SK-N-MC (cell line): ENCODE measurements at regions not wholly inside any gene's neighbourhood (a gene's known extent, or its start where the extent isn't known, plus 50 kb on each side); places are given as distances from the start of the nearest gene placed in this dataset.

ENCODE experiments used
- DNase-seq: peaks from one replicate; pipeline ENCODE4 v3.0.0-alpha.2; 2011; ENCODE audit warnings: low read depth, low spot score
- H3K27ac ChIP-seq: fragments of 200-600 bp; sonication (generic); 2 replicates; pipeline ENCODE4 v1.5.1; 2016; ENCODE audit warnings: mixed run types
- H3K36me3 ChIP-seq: fragments of 200-600 bp; sonication (generic); 2 replicates; pipeline ENCODE4 v1.6.1; 2017; ENCODE audit warnings: antibody characterized with exemption, low read length, mixed read lengths; ENCODE audit not compliant: insufficient read depth
- H3K4me3 ChIP-seq: fragments of 200-600 bp; sonication (generic); 2 replicates; pipeline ENCODE4 v1.5.1; 2016
- H3K9ac ChIP-seq: fragments of 200-600 bp; sonication (generic); 2 replicates; pipeline ENCODE4 v1.8.0; 2017; ENCODE audit warnings: mixed run types, mixed read lengths; ENCODE audit not compliant: insufficient read length
- H3K9me3 ChIP-seq: fragments of 200-600 bp; sonication (generic); 2 replicates; pipeline ENCODE4 v1.6.1; 2017; ENCODE audit warnings: low read depth, mild to moderate bottlenecking, antibody characterized with exemption, low read length, moderate library complexity, mixed read lengths
- EZH2 ChIP-seq: fragments of 200-600 bp; sonication (generic); IDR thresholded peaks from one replicate; pipeline ENCODE4 v1.6.1; 2017; ENCODE audit warnings: antibody characterized with exemption
- FOXP2 ChIP-seq: optimal IDR thresholded peaks from 2 replicates; pipeline ENCODE3; 2011; ENCODE audit warnings: mild to moderate bottlenecking, moderate library complexity; ENCODE audit not compliant: insufficient read depth; ENCODE audit errors: extremely low read length, control extremely low read depth
- POLR2AphosphoS5 ChIP-seq: IDR thresholded peaks from 2 replicates; pipeline ENCODE4 v1.6.1; 2012; ENCODE audit warnings: mild to moderate bottlenecking, low read depth, low read length, borderline replicate concordance

GRCh38 chr13:34413538-34414210 lies 528.4 kb upstream of the NBEA start:
- TF ChIP-seq FOXP2 = no peak
- no peak overlapping the region for H3K27ac ChIP-seq
- no peak overlapping the region for H3K9ac ChIP-seq
- H3K4me3 ChIP-seq = no peak overlapping the region
- no peaks in the 10 kb centered on the region for H3K9me3 ChIP-seq
- H3K36me3 ChIP-seq = no peaks in the 10 kb centered on the region
- DNase-seq = no peak

GRCh38 chr13:34414616-34415015 lies 527.5 kb upstream of the NBEA start:
- Histone ChIP-seq H3K4me3 (no peak overlapping the region), H3K9ac (no peak overlapping the region), H3K9me3 (no peaks in the 10 kb centered on the region), H3K27ac (no peak overlapping the region), H3K36me3 (no peaks in the 10 kb centered on the region)
- TF ChIP-seq POLR2AphosphoS5 = no peak
- no peak for TF ChIP-seq FOXP2
- TF ChIP-seq EZH2 = no peak
- no peak for DNase-seq

- Histone ChIP-seq H3K36me3 (no peaks in the 10 kb centered on the region), H3K9ac (no peak overlapping the region), H3K9me3 (no peaks in the 10 kb centered on the region), H3K27ac (no peak overlapping the region), H3K4me3 (no peak overlapping the region)
- TF ChIP-seq EZH2 = no peak
- no peak for TF ChIP-seq FOXP2
- TF ChIP-seq POLR2AphosphoS5 = no peak
- DNase-seq = no peak
These were observed 525.1 kb upstream of the NBEA start for GRCh38 chr13:34416971-34417380.

- no peak overlapping the region for H3K27ac ChIP-seq
- no peak for DNase-seq
- H3K4me3 ChIP-seq = no peak overlapping the region
- no peaks in the 10 kb centered on the region for H3K36me3 ChIP-seq
- H3K9me3 ChIP-seq = no peaks in the 10 kb centered on the region
- TF ChIP-seq POLR2AphosphoS5 (no peak), FOXP2 (no peak), EZH2 (no peak)
- no peak overlapping the region for H3K9ac ChIP-seq
These were observed 524.2 kb upstream of the NBEA start for GRCh38 chr13:34417896-34418295.

- TF ChIP-seq EZH2 (no peak), FOXP2 (no peak), POLR2AphosphoS5 (no peak)
- DNase-seq = no peak
- Histone ChIP-seq H3K4me3 (no peak overlapping the region), H3K9ac (no peak overlapping the region), H3K9me3 (no peaks in the 10 kb centered on the region), H3K27ac (no peak overlapping the region), H3K36me3 (no peaks in the 10 kb centered on the region)
These were observed 523.0 kb upstream of the NBEA start for GRCh38 chr13:34419025-34419424.

- Histone ChIP-seq H3K9me3 (no peaks in the 10 kb centered on the region), H3K9ac (no peak overlapping the region), H3K4me3 (no peak overlapping the region), H3K27ac (no peak overlapping the region), H3K36me3 (no peaks in the 10 kb centered on the region)
- TF ChIP-seq FOXP2 = no peak
- TF ChIP-seq EZH2 = no peak
- no peak for TF ChIP-seq POLR2AphosphoS5
- no peak for DNase-seq
These were observed 522.3 kb upstream of the NBEA start for GRCh38 chr13:34419755-34420154.

GRCh38 chr13:34420702-34421346 lies 521.2 kb upstream of the NBEA start:
- no peak for DNase-seq

GRCh38 chr13:34421347-34421719 lies 520.7 kb upstream of the NBEA start:
- Histone ChIP-seq H3K9ac (no peak overlapping the region), H3K9me3 (no peaks in the 10 kb centered on the region), H3K27ac (no peak overlapping the region), H3K4me3 (no peak overlapping the region), H3K36me3 (no peaks in the 10 kb centered on the region)
- DNase-seq = no peak
- no peak for TF ChIP-seq POLR2AphosphoS5
- TF ChIP-seq EZH2 = no peak
- no peak for TF ChIP-seq FOXP2

More at GRCh38 chr13:34420702-34421346, 521.2 kb upstream of the NBEA start:
- no peaks in the 10 kb centered on the region for H3K36me3 ChIP-seq
- H3K9ac ChIP-seq = no peak overlapping the region
- TF ChIP-seq POLR2AphosphoS5 (no peak), FOXP2 (no peak), EZH2 (no peak)
- H3K27ac ChIP-seq = no peak overlapping the region
- no peak overlapping the region for H3K4me3 ChIP-seq
- no peaks in the 10 kb centered on the region for H3K9me3 ChIP-seq
